Fibroblast of lung (primary cell): ENCODE measurements at regions not wholly inside any gene's neighbourhood (a gene's known extent, or its start where the extent isn't known, plus 50 kb on each side); places are given as distances from the start of the nearest gene placed in this dataset.
"Not testable (repeated sequence)": the region's sequence is repeated elsewhere in the genome, so short reads cannot be mapped to it uniquely, and the experiment has no call there.

Experiments
- DNase-seq, 2 donors: peaks; one replicate each; pipeline versions ENCODE4 v3.0.0 to v3.0.0-alpha.2; 2010; ENCODE audit warnings: low read depth in 2 of 2
- H2AFZ ChIP-seq: 2 replicates; pipeline ENCODE4 v1.5.1; 2012; ENCODE audit warnings: low read length, control low read depth, inconsistent platforms
- H3K27ac ChIP-seq: 2 replicates; pipeline ENCODE4 v1.5.1; 2011; ENCODE audit warnings: low read length, control low read depth; ENCODE audit not compliant: insufficient read depth
- H3K27me3 ChIP-seq: 2 replicates; pipeline ENCODE4 v1.5.1; 2011; ENCODE audit warnings: mild to moderate bottlenecking, low read length; ENCODE audit not compliant: control insufficient read depth, insufficient read depth
- H3K36me3 ChIP-seq: 2 replicates; pipeline ENCODE4 v1.5.1; 2011; ENCODE audit warnings: low read length; ENCODE audit not compliant: control insufficient read depth, insufficient read depth
- H3K4me1 ChIP-seq: 2 replicates; pipeline ENCODE4 v1.5.1; 2011; ENCODE audit warnings: low read length; ENCODE audit not compliant: control insufficient read depth, insufficient read depth; ENCODE audit errors: extremely low read depth
- H3K4me2 ChIP-seq: 2 replicates; pipeline ENCODE4 v1.5.1; 2011; ENCODE audit warnings: low read length, control low read depth; ENCODE audit not compliant: insufficient read depth; ENCODE audit errors: extremely low read depth
- H3K4me3 ChIP-seq, 4 experiments: fragments of 200-600 bp in 1 of 4; sonication (generic) in 1 of 4; replicated peaks in 1 of 4; 2 replicates each; pipeline ENCODE4 v1.5.1; 2011 to 2016; ENCODE audit warnings: low read length in 4 of 4, low read depth in 3 of 4, mild to moderate bottlenecking in 3 of 4, control low read depth in 2 of 4, inconsistent platforms in 1 of 4, mixed read lengths in 1 of 4; ENCODE audit not compliant: insufficient read depth in 1 of 4; ENCODE audit errors: control extremely low read depth in 1 of 4
- H3K79me2 ChIP-seq: 2 replicates; pipeline ENCODE4 v1.5.1; 2012; ENCODE audit warnings: mild to moderate bottlenecking, low read length, inconsistent platforms; ENCODE audit not compliant: control insufficient read depth, insufficient read depth
- H3K9ac ChIP-seq: 2 replicates; pipeline ENCODE4 v1.5.1; 2011; ENCODE audit warnings: mild to moderate bottlenecking, low read length, control low read depth; ENCODE audit not compliant: insufficient read depth
- H3K9me3 ChIP-seq: 2 replicates; pipeline ENCODE4 v1.5.1; 2012; ENCODE audit warnings: low read depth, low read length; ENCODE audit not compliant: control insufficient read depth, insufficient read depth
- H4K20me1 ChIP-seq: 2 replicates; pipeline ENCODE4 v1.5.1; 2011; ENCODE audit warnings: low read length; ENCODE audit not compliant: control insufficient read depth, insufficient read depth; ENCODE audit errors: extremely low read depth
- CTCF ChIP-seq, 2 donors: IDR thresholded peaks in 1 of 2; conservative IDR thresholded peaks in 1 of 2; 1 replicate in 1 of 2; 2 replicates in 1 of 2; pipeline ENCODE4 v1.5.1; 2011 to 2012; ENCODE audit warnings: low read length in 2 of 2, control low read depth in 1 of 2, inconsistent platforms in 1 of 2, low read depth in 1 of 2, mild to moderate bottlenecking in 1 of 2
- EZH2 ChIP-seq: IDR thresholded peaks from 2 replicates; pipeline ENCODE4 v1.5.1; 2012; ENCODE audit warnings: low read length, control low read depth, mild to moderate bottlenecking; ENCODE audit errors: missing control alignments

GRCh38 chr19:28134311-28134710 lies 1078.6 kb downstream of the UQCRFS1 start:
- Histone ChIP-seq H2AFZ (no peak overlapping the region), H3K4me2 (no peak overlapping the region), H3K4me1 (no peaks in the 10 kb centered on the region), H3K36me3 (no peaks in the 10 kb centered on the region), H3K27ac (no peak overlapping the region), H3K79me2 (no peaks in the 10 kb centered on the region), H3K9ac (no peak overlapping the region), H3K4me3 (no peak overlapping the region), H4K20me1 (no peaks in the 10 kb centered on the region), H3K9me3 (no peaks in the 10 kb centered on the region), H3K27me3 (no peaks in the 10 kb centered on the region)
- TF ChIP-seq CTCF (conservative IDR thresholded peaks at IDR 0.05 in 1 of 2, IDR thresholded peaks at IDR 0.05 in 1 of 2; ENCODE audit: low read depth in 1 of 2, low read length in 2 of 2): no peak
- no peak for TF ChIP-seq EZH2
- no peak for DNase-seq

GRCh38 chr19:28130881-28131280 lies 1082.1 kb downstream of the UQCRFS1 start:
- not testable (repeated sequence) for H2AFZ ChIP-seq, H3K27ac ChIP-seq, H3K4me3 ChIP-seq, H3K4me2 ChIP-seq, H3K79me2 ChIP-seq, H3K9ac ChIP-seq, H4K20me1 ChIP-seq, H3K27me3 ChIP-seq, DNase-seq, H3K9me3 ChIP-seq, H3K36me3 ChIP-seq, H3K4me1 ChIP-seq

GRCh38 chr19:28130066-28130511 lies 1082.9 kb downstream of the UQCRFS1 start:
- Histone ChIP-seq H3K4me3 (no peak overlapping the region), H3K4me2 (no peak overlapping the region), H3K27me3 (no peaks in the 10 kb centered on the region), H3K4me1 (no peaks in the 10 kb centered on the region), H3K9me3 (no peaks in the 10 kb centered on the region), H3K27ac (no peak overlapping the region), H4K20me1 (no peaks in the 10 kb centered on the region), H2AFZ (no peak overlapping the region), H3K9ac (no peak overlapping the region), H3K36me3 (no peaks in the 10 kb centered on the region), H3K79me2 (no peaks in the 10 kb centered on the region)
- no peak for TF ChIP-seq CTCF (conservative IDR thresholded peaks at IDR 0.05 in 1 of 2, IDR thresholded peaks at IDR 0.05 in 1 of 2; ENCODE audit: low read depth in 1 of 2, low read length in 2 of 2)
- TF ChIP-seq EZH2: no peak
- DNase-seq: no peak

- no peaks in the 10 kb centered on the region for H3K36me3 ChIP-seq
- no peak overlapping the region for H3K27ac ChIP-seq
- H3K79me2 ChIP-seq: no peaks in the 10 kb centered on the region
- H3K9me3 ChIP-seq: no peaks in the 10 kb centered on the region
- H2AFZ ChIP-seq: no peak overlapping the region
- no peaks in the 10 kb centered on the region for H4K20me1 ChIP-seq
- DNase-seq: no peak
- H3K4me1 ChIP-seq: no peaks in the 10 kb centered on the region
- no peak for TF ChIP-seq EZH2
- TF ChIP-seq CTCF (conservative IDR thresholded peaks at IDR 0.05 in 1 of 2, IDR thresholded peaks at IDR 0.05 in 1 of 2; ENCODE audit: low read depth in 1 of 2, low read length in 2 of 2): no peak
- H3K4me2 ChIP-seq: no peak overlapping the region
- H3K9ac ChIP-seq: no peak overlapping the region
- no peaks in the 10 kb centered on the region for H3K27me3 ChIP-seq
- no peak overlapping the region for H3K4me3 ChIP-seq
These were observed 1084.6 kb downstream of the UQCRFS1 start for GRCh38 chr19:28128341-28128740.
